ENCODE measurements at regions not wholly inside any gene's neighbourhood (a gene's known extent, or its start where the extent isn't known, plus 50 kb on each side); places are given as distances from the start of the nearest gene placed in this dataset.

- TF ChIP-seq CTCF (IDR thresholded peaks at IDR 0.05) (no peak), POLR2AphosphoS5 (IDR thresholded peaks at IDR 0.05) (no peak), EP300 (IDR thresholded peaks at IDR 0.05; ENCODE audit: low read depth) (no peak), POLR2A (IDR thresholded peaks at IDR 0.05) (no peak)
Measured at GRCh38 chr2:9738062-9738461, 105.2 kb upstream of the TAF1B start.
